ENCODE measurements at regions not wholly inside any gene's neighbourhood (a gene's known extent, or its start where the extent isn't known, plus 50 kb on each side); places are given as distances from the start of the nearest gene placed in this dataset.
"Not testable (repeated sequence)": the region's sequence is repeated elsewhere in the genome, so short reads cannot be mapped to it uniquely, and the experiment has no call there.

DNA sequence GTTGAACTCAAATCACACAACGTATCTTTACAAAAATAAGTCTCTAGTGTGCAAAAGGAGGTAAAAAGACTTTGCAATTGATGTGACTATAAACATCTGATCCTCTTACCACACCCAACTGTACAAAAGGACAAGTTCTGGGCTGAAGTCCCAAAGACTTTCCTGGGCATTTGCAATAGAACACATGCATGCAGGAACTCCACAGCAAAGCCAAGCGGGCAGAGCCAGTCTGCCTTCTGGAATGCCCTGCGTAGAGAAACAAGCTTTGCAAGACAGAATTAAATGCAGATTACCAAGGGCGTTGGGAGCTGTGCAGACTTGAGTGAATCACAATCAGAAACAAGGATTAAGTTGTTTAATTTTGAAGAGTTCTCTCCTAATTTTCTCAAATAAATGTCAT, 208.4 kb upstream of the ZNF521 start:
- no peak for DNase-seq (ENCODE audit: low spot score)

DNA sequence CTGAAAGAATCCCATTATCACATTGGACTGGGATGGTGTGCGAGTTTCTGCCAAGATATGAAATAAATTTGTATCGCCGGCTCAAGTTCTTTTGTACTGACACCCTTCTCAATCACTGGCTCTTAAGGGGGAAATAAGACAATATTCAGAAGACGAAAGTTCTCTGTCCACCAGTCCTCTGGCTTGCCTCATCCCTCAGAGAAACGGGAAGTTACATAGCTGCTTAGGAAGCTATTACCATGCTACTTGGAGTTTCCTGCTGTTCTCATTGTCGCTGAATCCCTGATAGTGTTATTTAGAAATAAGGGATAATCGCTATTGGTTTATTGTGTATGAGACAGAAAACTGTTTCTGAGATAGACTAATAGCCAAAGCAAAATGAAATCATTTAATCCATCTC, 205.0 kb upstream of the ZNF521 start:
- peak; percentile 51 for DNase-seq (ENCODE audit: low spot score)

DNA sequence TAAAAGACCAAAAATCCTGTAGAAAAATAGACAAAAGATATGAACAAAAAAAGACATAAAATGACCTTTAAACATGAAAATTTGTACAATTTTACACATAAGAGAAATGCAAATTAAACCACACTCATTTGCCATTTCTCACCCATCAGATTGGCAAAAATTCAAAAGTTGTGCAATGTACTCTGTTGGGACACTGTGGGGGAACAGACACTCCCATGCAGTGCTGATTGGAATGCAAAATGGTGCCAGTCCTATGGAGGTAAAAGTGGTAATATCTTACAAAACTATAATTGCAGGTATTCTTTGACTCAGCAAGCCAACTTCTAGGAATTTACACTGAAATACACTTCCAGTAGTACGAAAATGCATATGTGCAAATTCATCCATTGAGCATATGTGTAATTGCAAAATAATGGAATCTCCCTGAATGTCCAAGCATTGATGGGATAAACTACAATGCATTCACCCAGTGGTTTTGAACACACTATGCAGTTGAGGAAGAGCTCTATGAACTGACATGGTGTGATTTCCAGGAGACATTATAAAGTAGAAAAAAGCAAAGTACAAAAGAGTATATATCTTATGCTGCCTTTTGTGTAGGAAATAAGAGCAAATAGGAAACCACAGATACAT, 201.8 kb upstream of the ZNF521 start:
- no peak for DNase-seq (ENCODE audit: low spot score)

DNA sequence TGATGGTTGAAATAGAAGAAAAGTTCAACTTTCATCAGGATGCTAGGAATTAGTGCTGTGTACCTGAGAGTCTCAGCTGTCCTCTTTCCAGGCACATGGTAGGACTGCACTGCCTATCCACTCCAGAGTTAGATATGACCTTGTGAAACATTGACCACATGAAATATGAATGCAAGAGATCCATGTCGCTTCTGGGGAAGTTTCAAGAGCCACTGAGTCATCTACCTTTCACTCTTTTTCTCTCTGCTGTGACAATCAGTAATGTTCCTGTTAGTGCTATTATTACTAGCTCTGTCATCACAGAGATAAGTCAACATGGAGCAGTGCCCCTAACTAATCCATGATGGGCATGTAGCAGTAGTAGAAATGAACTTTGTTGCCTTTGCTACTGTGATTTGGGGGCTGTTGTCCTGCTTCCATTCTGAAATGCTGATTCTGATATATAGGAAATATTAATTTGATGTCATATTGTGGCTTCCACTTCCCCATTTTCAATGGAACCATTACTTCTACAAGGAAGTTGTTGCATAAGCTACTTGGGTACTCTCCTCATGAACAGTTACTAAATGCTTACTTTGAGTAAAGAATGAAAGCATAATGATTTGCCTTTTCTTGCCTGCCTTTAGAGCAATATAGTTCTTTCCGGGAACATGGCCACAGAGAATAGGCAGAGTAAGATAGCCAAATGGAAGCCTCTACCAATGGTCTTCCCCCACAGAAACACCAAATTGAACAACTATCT, 192.8 kb upstream of the ZNF521 start:
- DNase-seq (ENCODE audit: low spot score) = no peak

DNA sequence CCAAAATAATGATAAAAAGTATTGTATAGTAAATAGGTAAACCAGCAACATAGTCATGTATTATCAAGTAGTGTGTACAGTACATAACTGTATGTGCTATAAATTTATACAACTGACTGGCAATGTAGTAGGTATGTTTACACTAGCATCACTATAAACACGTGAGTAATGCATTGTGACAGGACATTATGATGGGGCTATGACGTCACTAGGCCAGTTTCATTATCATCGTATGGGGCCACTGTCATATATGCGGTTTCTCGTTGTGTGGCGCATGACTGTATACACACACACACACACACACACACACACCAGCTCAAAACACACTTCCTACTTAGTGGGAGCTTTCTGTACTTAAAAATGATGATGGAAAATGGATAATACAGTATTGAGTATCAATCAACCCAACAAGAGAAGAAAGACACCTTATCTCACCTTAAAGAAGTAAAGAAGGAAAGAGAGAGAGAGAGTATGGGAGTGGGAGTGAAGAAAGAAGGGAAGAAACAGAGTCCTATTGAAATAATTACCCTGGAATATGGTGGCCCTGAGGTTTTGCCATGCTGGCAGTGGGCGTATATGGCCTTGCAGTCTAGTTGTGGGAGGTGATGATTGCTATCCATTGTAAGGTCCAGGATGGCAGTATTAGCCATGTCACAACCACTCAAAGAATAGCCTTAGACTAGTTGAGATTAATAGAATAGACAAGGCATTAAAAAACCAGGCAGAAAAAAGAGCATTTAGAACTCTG, 186.4 kb upstream of the ZNF521 start:
- no peak for DNase-seq (ENCODE audit: low spot score)

DNA sequence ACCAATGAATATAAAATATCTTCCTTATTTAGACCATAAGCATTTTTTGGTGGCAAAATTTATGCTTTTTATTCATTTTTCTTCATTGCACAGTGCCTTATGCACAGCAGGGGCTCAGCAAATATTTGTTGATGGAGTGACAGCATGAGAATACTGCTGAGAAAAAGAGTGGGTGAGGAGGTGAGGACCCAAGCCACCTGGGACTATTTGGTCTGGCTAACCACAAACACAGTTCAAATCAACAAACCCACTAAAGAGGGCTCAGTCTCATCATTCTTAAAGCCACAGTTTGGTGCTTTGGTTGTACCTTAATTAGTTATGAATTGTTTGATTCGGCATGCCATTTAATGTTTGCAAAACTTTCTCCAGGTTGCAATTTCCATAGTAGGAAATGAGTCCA, 183.5 kb upstream of the ZNF521 start:
- DNase-seq (ENCODE audit: low spot score) = no peak

DNA sequence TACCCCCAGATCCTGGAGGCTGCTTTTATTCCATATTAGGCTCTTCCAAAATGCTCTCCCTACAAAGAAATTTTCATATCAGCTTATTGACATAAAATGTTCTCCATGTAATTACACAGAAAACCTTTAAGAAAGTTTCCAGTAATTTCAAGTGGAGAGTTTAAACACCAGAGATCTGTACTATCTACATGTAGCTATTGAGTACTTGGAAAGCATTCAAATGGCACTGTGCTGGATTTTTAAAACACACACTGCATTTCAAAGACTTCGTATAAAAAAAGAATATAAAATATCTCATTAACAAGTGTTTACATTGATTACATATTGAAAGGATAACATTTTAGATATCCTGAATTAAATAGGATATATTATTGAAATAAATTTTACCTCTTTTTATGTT, 182.4 kb upstream of the ZNF521 start:
- DNase-seq (ENCODE audit: low spot score) = no peak

DNA sequence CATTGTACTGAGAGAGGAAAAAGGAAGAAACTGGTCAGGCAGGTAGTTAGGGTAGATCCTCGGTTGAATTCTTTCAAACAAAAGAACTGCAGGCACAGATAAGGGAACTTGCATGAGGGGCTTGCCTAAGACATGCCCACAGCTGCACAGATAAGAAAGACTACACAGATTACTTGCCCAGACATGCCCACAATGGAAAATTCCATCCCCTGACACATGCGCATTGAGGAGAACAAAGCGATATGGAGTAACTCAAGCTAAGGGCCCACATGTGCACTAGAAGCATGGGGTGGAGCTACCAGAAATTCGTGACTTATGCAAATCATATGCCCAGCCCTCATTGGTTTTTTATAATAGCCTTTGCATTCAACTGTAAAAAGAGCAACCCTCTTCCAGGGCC, 181.3 kb upstream of the ZNF521 start:
- DNase-seq (ENCODE audit: low spot score) = no peak

DNA sequence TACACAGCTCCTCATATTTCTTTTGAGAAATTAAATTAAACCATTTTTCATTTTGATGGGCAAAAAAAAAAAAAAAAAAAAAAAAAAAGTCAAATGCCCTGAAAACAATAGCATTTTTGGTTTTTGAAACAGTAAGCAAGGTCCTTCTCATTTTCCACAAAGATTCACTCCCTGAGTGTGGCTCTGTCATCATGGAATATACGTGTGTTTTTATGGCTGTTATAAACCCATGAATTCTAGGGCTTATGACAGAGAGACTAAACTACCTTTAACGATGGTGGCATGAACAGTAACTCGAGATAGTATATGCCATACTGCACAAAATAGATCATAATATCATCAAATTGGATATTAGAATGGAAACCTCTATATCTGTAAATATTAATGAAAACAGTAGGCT, 179.2 kb upstream of the ZNF521 start:
- no peak for DNase-seq (ENCODE audit: low spot score)

DNA sequence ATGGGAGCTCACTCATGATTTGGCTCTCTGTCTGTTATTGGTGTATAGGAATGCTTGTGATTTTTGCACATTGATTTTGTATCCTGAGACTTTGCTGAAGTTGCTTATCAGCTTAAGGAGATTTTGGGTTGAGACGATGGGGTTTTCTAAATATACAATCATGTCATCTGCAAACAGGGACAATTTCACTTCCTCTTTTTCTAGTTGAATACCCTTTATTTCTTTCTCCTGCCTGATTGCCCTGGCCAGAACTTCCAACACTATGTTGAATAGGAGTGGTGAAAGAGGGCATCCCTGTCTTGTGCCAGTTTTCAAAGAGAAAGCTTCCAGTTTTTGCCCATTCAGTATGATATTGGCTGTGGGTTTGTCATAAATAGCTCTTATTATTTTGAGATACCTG, 173.8 kb upstream of the ZNF521 start:
- DNase-seq (ENCODE audit: low spot score) = not testable (repeated sequence)

DNA sequence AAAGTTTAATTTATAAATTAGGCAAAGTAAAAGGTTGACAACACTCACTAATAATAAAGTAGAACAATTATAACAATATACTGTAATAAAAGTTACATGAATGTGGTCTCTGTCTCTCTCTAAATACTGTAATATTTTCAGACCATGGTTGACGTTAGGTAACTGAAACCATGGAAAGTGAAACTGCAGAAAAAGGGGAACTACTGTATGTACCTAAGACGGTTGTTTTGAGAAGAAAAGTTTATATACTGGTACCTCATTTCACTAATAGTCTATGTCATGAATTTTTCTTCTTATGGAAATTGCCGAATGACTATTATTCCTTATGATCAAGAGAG, 166.7 kb upstream of the ZNF521 start:
- peak; percentile 1 for DNase-seq (ENCODE audit: low spot score)

DNA sequence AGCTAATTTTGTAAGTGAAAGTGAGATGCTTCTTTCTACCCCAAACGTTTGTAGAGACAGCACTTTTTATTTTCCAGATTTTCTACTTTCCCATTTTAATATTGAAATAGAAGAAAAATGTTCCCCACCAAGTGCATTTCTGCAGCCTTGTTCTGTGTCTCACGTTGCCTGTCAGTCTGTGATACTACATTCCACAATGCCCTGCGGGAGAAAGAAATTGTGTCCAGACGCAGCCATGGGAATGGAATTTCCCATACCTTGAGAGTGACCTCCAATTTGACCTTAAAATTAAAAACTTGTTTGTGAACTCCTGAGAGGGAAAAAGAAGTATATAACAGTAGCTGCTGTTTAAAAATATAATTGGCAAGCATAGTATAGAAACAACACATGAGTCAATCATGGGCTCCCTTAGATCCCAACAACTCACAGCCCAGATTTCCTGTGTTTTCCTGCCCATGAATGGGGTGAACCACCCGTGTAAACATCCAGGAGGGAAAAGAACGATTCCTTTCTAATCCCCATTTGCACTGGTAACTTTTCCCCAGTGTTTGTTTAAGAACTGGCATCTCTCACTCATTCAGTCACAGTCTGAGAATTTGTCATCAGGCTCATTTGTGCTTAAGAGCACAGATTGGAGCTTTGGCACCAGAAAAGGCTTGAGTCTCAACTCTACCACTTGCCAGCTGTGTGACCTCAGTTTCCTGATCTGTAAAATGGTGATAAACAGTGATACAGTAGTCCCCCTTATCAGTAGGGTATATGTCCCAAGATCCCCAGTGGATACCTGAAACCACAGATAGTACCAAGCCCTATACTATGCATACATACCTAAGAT, 166.1 kb upstream of the ZNF521 start:
- DNase-seq (ENCODE audit: low spot score) = peak; percentile 65

DNA sequence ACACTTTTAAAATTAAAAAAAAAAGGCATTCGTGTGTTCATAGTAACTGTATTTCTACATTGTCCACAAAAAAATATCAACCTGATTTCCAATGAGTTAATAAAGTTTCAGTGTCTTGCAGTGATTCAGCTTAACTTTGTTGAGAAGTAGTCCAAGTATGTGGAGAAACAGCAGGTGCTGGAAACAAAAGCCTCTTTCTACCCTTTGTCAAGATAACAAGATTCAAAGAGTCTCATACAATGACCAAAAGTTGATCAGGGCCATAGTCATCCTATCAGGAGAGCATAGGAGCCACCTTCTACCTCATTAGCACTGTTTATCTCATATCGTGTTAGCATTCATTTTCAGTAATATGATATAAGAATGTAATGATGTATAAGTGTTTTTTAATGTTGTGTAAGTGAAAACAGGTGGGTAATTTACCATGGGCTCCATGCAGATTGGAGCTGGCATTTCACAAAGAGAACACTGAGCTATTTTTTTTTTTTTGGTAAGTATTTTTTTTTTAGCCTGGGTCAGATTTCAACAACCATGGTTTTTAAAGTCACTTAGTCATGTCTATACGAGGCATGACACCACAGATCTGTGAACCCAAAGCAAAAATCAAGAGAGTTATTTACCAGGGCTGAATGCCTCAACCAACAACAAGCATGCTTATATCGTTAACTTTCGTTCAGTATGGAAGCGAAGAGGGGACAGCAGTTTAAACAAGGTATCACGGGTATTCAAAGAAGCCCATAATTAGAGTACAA, 165.0 kb upstream of the ZNF521 start:
- no peak for DNase-seq (ENCODE audit: low spot score)

DNA sequence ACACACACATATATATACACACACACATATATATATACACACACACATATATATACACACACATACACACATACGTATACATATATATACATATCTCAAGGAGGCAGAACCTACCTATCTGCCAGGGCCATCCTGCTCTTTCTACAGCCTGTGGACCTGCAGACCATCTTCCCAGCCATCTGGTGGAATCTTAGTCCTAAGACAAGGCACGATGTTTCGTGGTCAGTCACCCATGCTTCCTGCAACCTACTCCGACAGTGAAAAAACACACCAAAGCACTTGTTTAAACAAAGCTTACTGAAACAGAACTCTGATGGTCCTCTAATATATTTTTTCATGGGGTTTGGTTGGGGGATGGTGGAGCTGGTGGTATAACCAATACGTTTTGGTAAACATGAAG, 164.2 kb upstream of the ZNF521 start:
- DNase-seq (ENCODE audit: low spot score) = no peak

DNA sequence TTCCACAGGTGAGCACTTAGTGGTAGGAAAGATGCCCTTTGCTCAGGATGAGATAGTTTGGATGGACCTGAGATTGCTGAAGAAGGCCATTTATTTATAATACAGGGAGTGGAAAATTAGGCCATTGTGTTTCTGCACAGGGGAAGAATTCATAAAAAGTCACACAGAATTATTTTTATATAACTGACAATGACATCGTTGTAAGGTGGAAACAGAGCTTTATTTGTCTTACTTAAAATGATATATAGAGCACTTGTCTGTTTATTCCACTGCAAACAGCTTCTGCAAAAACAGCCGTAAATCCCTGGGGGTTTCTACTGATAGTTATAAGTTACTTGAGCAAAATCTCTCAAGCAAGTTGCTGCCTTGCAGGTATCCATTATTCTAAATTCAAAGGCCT, 158.1 kb upstream of the ZNF521 start:
- no peak for DNase-seq (ENCODE audit: low spot score)

DNA sequence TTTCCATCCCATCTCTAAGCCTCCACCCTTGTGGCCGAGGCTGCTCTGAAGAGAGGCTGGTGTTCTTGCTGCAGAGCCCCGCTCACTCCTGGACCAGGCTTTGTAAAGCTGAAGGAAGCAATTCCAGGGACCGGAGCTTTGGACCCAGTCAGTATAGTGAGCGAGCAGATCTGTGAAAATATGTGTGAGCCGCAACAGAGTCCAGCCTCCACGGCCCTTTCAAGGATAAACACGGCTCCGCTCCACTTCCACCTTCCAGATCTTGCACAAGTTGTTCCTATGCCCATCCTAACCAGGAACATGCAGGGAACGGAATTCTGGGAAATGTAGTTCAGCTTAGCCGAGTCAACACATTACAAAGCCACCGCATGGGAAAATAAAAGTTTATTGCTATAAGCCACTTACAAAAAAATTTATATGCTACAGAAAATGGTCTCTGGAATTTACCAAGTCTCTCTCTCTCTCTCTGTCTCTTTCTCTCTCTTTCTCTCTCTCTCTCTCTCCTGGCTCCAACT, 151.7 kb upstream of the ZNF521 start:
- peak; percentile 49 for DNase-seq (ENCODE audit: low spot score)

DNA sequence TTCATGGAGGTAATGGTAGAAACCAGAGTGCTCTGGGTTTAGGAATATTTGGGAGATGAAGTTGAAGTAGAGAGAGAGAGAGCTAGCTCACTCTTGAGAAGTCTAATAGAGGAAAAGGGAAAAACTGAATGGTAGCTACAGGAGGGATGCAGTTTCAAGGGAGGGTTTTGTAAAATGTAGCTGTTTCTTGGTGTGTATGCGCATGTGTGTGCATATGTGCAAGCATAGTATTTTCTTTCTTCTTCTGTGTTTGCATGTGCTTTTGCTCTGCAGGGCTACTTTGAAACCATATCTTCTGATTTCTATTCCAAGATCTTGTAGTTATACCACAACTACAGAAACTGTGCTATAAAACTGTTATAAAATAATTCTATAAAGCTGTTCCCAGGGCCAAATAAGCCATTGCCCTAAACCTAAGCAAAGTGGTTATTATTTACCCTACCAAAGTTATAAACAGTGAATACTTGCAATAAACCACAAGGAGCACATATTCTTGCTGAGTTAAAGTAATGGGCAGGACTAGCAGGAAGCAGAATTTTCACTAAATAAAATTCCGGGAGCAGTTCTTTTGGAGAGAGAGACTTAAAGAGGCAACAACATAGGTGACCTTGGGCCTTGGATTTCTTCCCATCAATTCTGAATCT, 145.3 kb upstream of the ZNF521 start:
- no peak for DNase-seq (ENCODE audit: low spot score)

DNA sequence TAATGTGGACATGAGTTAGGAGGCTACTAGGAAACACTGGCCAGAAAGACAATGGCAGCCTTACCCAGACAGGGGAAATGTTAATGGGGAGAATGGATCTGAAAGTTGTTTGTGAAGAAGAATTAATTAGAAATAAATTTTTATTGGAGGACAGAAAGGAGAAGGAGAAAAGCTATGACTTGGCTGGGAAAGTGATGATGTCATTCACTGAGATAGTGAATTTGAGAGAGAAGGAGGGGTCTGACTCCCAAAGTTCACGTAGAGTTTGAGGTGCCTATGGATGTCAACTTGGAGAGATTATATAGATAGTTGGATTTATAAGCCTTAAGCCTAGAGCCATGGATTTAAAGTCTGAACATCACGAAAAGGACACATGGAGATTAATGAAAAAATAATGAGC, 144.6 kb upstream of the ZNF521 start:
- no peak for DNase-seq (ENCODE audit: low spot score)

DNA sequence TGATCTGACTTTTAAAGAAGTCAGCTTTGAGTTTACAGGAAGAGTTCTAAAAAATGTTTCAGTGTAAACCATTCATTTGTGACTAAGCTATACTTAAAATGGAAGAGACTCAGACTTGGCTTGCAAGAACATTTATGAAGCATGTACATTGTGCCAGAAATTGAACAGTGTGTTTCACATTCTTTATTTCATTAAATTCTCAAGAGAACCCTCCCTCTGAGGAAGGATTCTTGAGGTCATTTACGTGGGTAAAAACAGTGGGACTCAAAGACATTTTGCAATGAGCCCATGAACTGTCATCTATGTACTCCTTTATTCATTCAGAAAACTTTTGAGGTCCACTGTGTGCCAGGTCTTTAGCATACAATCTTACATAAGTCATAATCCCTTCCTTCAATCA, 143.6 kb upstream of the ZNF521 start:
- no peak for DNase-seq (ENCODE audit: low spot score)

DNA sequence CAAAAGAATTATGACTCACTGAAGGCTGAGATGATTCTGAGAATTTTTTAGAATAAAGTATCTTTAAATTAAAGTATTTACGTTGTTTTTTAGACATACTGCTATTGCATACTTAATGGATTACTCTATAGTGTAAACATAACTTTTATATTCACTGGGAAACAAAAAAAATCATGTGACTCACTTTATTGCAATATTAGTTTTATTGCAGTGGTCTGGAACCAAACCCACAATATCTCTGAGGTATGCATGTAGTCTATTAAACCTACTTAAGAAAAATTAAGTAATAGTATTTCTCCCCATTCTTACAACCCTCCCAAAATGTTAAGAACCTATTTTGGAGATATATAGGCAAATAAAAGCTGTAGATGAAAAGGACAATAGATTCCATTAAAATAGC, 142.9 kb upstream of the ZNF521 start:
- no peak for DNase-seq (ENCODE audit: low spot score)

DNA sequence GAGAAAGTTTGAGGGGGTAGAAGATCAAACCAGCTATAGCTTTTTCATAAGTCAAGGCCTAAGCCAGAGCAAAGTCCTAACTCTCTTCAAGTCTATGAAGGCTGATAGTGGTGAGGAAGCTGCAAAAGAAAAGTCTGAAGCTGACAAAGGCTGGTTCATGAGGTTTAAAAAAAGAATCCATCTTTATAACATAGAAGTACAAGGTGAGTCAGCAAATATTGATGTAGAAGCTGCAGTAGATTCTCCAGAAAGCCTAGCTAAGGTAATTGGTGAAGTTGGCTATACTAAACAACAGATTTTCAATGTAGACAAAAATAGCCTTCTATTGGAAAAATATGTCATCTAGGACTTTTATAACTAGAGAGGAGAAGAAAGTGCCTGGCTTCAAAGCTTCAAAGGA, 141.4 kb upstream of the ZNF521 start:
- no peak for DNase-seq (ENCODE audit: low spot score)
